K562 (cell line): ENCODE measurements at regions not wholly inside any gene's neighbourhood (a gene's known extent, or its start where the extent isn't known, plus 50 kb on each side); places are given as distances from the start of the nearest gene placed in this dataset.

Source experiments
- CTCF ChIP-seq, 3 experiments: IDR thresholded peaks in 2 of 3; conservative IDR thresholded peaks in 1 of 3; 2 replicates each; pipeline ENCODE4 v1.5.1; 2011 to 2012; ENCODE audit warnings: low read length in 3 of 3, mild to moderate bottlenecking in 3 of 3, control low read depth in 2 of 3, improper control_type of control experiment in 1 of 3, inconsistent platforms in 1 of 3, low read depth in 1 of 3, mixed read lengths in 1 of 3, moderate library complexity in 1 of 3; ENCODE audit not compliant: insufficient read depth in 2 of 3
- FOS ChIP-seq: IDR thresholded peaks from 3 replicates; pipeline ENCODE4 v1.6.1; 2011; ENCODE audit not compliant: insufficient read length; ENCODE audit errors: extremely low read depth
- JUND ChIP-seq, 2 experiments: IDR thresholded peaks; 2 replicates in 1 of 2; 3 replicates in 1 of 2; pipeline ENCODE4 v1.6.1; 2011; ENCODE audit warnings: borderline replicate concordance in 2 of 2, low read depth in 2 of 2, low read length in 2 of 2, improper control_type of control experiment in 1 of 2, missing biosample characterization in 1 of 2, missing genetic modification characterization in 1 of 2, missing genetic modification reagents in 1 of 2
- PML ChIP-seq: IDR thresholded peaks from 2 replicates; pipeline ENCODE4 v1.6.1; 2012; ENCODE audit warnings: low read length, inconsistent platforms

- TF ChIP-seq JUND (IDR thresholded peaks at IDR 0.05; ENCODE audit: borderline replicate concordance, low read depth, low read length) (no peak), JUND (tag; IDR thresholded peaks at IDR 0.05; ENCODE audit: borderline replicate concordance, low read depth, low read length) (no peak), FOS (no peak), PML (no peak), CTCF (IDR thresholded peaks at IDR 0.05 in 2 of 3, conservative IDR thresholded peaks at IDR 0.05 in 1 of 3; ENCODE audit: insufficient read depth in 2 of 3, low read depth in 1 of 3, low read length in 3 of 3) (no peak)
Measured at GRCh38 chr5:106088462-106088861, 1582.3 kb downstream of the EFNA5 start.
